ENCODE measurements at regions not wholly inside any gene's neighbourhood (a gene's known extent, or its start where the extent isn't known, plus 50 kb on each side); places are given as distances from the start of the nearest gene placed in this dataset.

- Histone ChIP-seq H3K27me3 (ENCODE audit: control insufficient read depth, insufficient read depth, low read length, poor library complexity, severe bottlenecking) (no peaks in the 10 kb centered on the region), H3K4me3 (ENCODE audit: low read length) (no peak overlapping the region), H3K9ac (ENCODE audit: extremely low read depth, low read length, poor library complexity, severe bottlenecking) (no peak overlapping the region), H3K9me3 (ENCODE audit: control insufficient read depth, low read length) (no peaks in the 10 kb centered on the region), H3K4me1 (ENCODE audit: control insufficient read depth, insufficient read depth, low read length) (no peaks in the 10 kb centered on the region), H3K36me3 (ENCODE audit: control insufficient read depth, insufficient read depth, low read length) (no peaks in the 10 kb centered on the region), H3K27ac (ENCODE audit: low read depth, low read length) (no peak overlapping the region)
- Mint-ChIP-seq H3K36me3 (ENCODE audit: low read depth) (no peaks in the 10 kb centered on the region), H3K27ac (no peak overlapping the region), H3K4me3 (no peak overlapping the region), H3K9me3 (no peaks in the 10 kb centered on the region), H3K27me3 (ENCODE audit: insufficient read depth) (no peaks in the 10 kb centered on the region), H3K4me1 (no peaks in the 10 kb centered on the region)
- WGBS, 2 experiments (ENCODE audit: insufficient coverage in 1 of 2, insufficient read length in 1 of 2), result 81% methylated on average over 2 of the region's 2 CpGs; no CpG with 5 or more reads in 1 of the 2 experiments
- TF ChIP-seq, protein P1, sequence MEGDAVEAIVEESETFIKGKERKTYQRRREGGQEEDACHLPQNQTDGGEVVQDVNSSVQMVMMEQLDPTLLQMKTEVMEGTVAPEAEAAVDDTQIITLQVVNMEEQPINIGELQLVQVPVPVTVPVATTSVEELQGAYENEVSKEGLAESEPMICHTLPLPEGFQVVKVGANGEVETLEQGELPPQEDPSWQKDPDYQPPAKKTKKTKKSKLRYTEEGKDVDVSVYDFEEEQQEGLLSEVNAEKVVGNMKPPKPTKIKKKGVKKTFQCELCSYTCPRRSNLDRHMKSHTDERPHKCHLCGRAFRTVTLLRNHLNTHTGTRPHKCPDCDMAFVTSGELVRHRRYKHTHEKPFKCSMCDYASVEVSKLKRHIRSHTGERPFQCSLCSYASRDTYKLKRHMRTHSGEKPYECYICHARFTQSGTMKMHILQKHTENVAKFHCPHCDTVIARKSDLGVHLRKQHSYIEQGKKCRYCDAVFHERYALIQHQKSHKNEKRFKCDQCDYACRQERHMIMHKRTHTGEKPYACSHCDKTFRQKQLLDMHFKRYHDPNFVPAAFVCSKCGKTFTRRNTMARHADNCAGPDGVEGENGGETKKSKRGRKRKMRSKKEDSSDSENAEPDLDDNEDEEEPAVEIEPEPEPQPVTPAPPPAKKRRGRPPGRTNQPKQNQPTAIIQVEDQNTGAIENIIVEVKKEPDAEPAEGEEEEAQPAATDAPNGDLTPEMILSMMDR (conservative IDR thresholded peaks at IDR 0.05), result no peak
- no peak for DNase-seq
Observed at GRCh38 chr18:39935598-39935997, 2019.4 kb upstream of the PIK3C3 start.

GRCh38 chr18:39918847-39919246, 2036.2 kb upstream of the PIK3C3 start:
- TF ChIP-seq, protein P1 (conservative IDR thresholded peaks at IDR 0.05), result no peak
- Mint-ChIP-seq H3K9me3 (no peaks in the 10 kb centered on the region), H3K27me3 (ENCODE audit: insufficient read depth) (no peaks in the 10 kb centered on the region), H3K4me3 (no peak overlapping the region), H3K36me3 (ENCODE audit: low read depth) (no peaks in the 10 kb centered on the region), H3K4me1 (peaks cover 7% of the 10 kb centered on the region), H3K27ac (no peak overlapping the region)
- 63% methylated on average over 1 of the region's 2 CpGs; no CpG with 5 or more reads in 1 of the 2 experiments for WGBS, 2 experiments (ENCODE audit: insufficient coverage in 1 of 2, insufficient read length in 1 of 2)
- no peak for DNase-seq
- no peaks in the 10 kb centered on the region for H3K4me1 ChIP-seq (ENCODE audit: control insufficient read depth, insufficient read depth, low read length)
- no peak overlapping the region for H3K9ac ChIP-seq (ENCODE audit: extremely low read depth, low read length, poor library complexity, severe bottlenecking)
- H3K27ac ChIP-seq (ENCODE audit: low read depth, low read length), result no peak overlapping the region
- H3K27me3 ChIP-seq (ENCODE audit: control insufficient read depth, insufficient read depth, low read length, poor library complexity, severe bottlenecking), result no peaks in the 10 kb centered on the region
- no peaks in the 10 kb centered on the region for H3K36me3 ChIP-seq (ENCODE audit: control insufficient read depth, insufficient read depth, low read length)
- no peak overlapping the region for H3K4me3 ChIP-seq (ENCODE audit: low read length)
- no peaks in the 10 kb centered on the region for H3K9me3 ChIP-seq (ENCODE audit: control insufficient read depth, low read length)

DNA sequence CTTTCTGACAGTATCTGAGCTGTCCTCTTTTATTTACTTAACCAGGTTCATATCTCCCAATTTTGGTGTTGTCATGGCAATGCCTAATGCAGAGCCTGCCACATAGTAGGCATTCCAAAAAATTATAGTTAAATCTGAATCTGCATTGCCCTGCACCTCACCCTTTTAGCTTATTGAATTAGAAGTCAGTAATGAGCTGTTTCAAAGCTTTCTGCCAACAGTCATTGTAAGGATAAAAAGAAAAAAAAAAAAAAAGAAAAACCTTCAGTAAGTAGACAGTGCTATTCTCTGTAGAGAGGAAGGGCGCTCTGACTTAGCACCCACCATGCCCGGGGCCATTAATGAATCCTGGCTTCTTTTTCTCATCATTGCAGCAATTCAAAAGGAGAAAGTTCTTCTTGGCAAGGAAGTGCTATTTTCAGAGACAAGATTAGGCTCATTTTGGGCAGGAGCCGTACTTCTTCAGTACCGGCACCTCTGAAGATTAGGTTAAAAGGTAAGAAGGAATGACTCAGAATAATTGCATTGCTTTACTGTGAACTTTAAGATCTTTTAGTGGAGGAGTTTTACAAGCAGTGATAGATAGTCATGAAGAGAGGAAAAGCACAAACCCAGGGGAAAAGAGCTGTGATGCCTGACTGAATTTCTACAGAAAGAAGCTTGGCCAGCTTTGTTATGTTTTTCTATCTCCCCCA, 2041.2 kb upstream of the PIK3C3 start:
- Mint-ChIP-seq H3K27ac (no peak overlapping the region), H3K9me3 (peaks cover 8% of the 10 kb centered on the region), H3K4me3 (no peak overlapping the region), H3K4me1 (peaks cover 7% of the 10 kb centered on the region), H3K27me3 (ENCODE audit: insufficient read depth) (no peaks in the 10 kb centered on the region), H3K36me3 (ENCODE audit: low read depth) (no peaks in the 10 kb centered on the region)
- 93 to 96% methylated on average over 4 of the region's 4 CpGs for WGBS, 2 experiments (ENCODE audit: insufficient coverage in 1 of 2, insufficient read length in 1 of 2)
- no peaks in the 10 kb centered on the region for H3K36me3 ChIP-seq (ENCODE audit: control insufficient read depth, insufficient read depth, low read length)
- DNase-seq, result no peak
- H3K27ac ChIP-seq (ENCODE audit: low read depth, low read length), result no peak overlapping the region
- H3K27me3 ChIP-seq (ENCODE audit: control insufficient read depth, insufficient read depth, low read length, poor library complexity, severe bottlenecking), result no peaks in the 10 kb centered on the region
- TF ChIP-seq, protein P1 (conservative IDR thresholded peaks at IDR 0.05), result no peak
- H3K9me3 ChIP-seq (ENCODE audit: control insufficient read depth, low read length), result peaks cover 10% of the 10 kb centered on the region
- H3K4me3 ChIP-seq (ENCODE audit: low read length), result no peak overlapping the region
- H3K9ac ChIP-seq (ENCODE audit: extremely low read depth, low read length, poor library complexity, severe bottlenecking), result no peak overlapping the region
- H3K4me1 ChIP-seq (ENCODE audit: control insufficient read depth, insufficient read depth, low read length), result no peaks in the 10 kb centered on the region

All from endodermal cell (in vitro differentiated cells).